ENCODE measurements at regions not wholly inside any gene's neighbourhood (a gene's known extent, or its start where the extent isn't known, plus 50 kb on each side); places are given as distances from the start of the nearest gene placed in this dataset.
"Not testable (repeated sequence)": the region's sequence is repeated elsewhere in the genome, so short reads cannot be mapped to it uniquely, and the experiment has no call there.

DNA sequence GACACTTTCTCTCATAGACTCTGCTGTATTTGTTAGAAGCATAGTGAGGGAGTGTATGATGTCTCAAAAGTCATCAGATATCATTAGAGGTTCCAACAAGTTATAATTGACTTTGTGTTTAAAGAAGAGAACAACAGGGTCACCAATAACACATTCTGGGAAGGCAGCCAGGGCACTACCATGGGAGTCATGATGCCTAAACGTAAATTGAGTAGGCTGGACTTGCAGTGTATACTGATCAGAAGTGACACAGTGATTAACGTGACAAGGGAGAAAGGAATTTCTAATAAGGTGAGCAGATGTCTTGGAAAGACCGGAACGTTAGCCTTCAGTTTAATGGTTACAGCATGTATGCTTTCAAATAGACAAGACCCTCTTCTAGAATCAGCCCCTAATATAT lies 973.2 kb downstream of the NCAM2 start:
- intact Hi-C loops (cut with micrococcal nuclease), result no loop called here
- POLR2A ChIA-PET, result no interaction called here
- Histone ChIP-seq H3K4me3 (ENCODE audit: low read length) (no peak overlapping the region), H3K9me3 (ENCODE audit: control insufficient read depth in 2 of 3, low read length in 3 of 3) (no peaks in the 10 kb centered on the region), H3K36me3 (ENCODE audit: control insufficient read depth in 2 of 3, insufficient read depth in 3 of 3, low read length in 3 of 3) (no peaks in the 10 kb centered on the region), H3K4me1 (ENCODE audit: control insufficient read depth in 2 of 2, insufficient read depth in 2 of 2, low read length in 2 of 2) (no peaks in the 10 kb centered on the region), H3K27ac (ENCODE audit: low read depth, low read length) (no peak overlapping the region), H3K27me3 (ENCODE audit: control insufficient read depth in 2 of 2, insufficient read depth in 2 of 2, low read length in 2 of 2) (no peaks in the 10 kb centered on the region)
- no peak for DNase-seq
- CTCF ChIA-PET, result no interaction called here
- no peak for ATAC-seq
- H3K4me3 Mint-ChIP-seq, result no peak overlapping the region
- H3K4me1 Mint-ChIP-seq, result no peaks in the 10 kb centered on the region
- H3K27me3 Mint-ChIP-seq, result no peaks in the 10 kb centered on the region
- H3K9me3 Mint-ChIP-seq, result peaks cover 0 to 12% (median 2%) of the 10 kb centered on the region in 11 donors
- no peaks in the 10 kb centered on the region for H3K36me3 Mint-ChIP-seq
- no peak overlapping the region for H3K27ac Mint-ChIP-seq

DNA sequence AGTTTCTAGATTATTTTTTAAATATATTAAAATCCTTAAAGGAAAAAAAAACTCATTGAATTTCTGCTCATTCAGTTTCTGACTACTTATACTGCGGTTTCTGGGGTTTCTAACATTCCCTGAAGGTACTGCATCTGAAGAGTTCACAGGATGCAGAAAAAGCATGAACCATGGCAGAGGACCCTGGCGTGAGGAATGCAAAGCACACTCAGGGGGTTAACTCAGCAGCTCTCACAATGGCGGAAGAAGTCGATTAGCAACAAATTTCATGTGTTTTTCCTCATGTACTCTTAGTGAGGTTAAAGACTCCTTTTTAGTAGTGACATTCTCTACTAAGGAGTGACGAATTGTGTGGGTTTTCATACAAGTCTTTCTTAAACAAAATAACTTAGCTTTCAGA lies 975.6 kb downstream of the NCAM2 start:
- Mint-ChIP-seq H3K4me1 (no peaks in the 10 kb centered on the region), H3K9me3 (peaks cover 0 to 11% (median 1%) of the 10 kb centered on the region in 11 donors), H3K27ac (no peak overlapping the region), H3K4me3 (no peak overlapping the region), H3K36me3 (no peaks in the 10 kb centered on the region), H3K27me3 (no peaks in the 10 kb centered on the region)
- ChIA-PET POLR2A (no interaction called here), CTCF (no interaction called here)
- intact Hi-C loops (cut with micrococcal nuclease), result no loop called here
- DNase-seq, result no peak
- Histone ChIP-seq H3K36me3 (ENCODE audit: control insufficient read depth in 2 of 3, insufficient read depth in 3 of 3, low read length in 3 of 3) (no peaks in the 10 kb centered on the region), H3K4me3 (ENCODE audit: low read length) (no peak overlapping the region), H3K27ac (ENCODE audit: low read depth, low read length) (no peak overlapping the region), H3K4me1 (ENCODE audit: control insufficient read depth in 2 of 2, insufficient read depth in 2 of 2, low read length in 2 of 2) (no peaks in the 10 kb centered on the region), H3K27me3 (ENCODE audit: control insufficient read depth in 2 of 2, insufficient read depth in 2 of 2, low read length in 2 of 2) (no peaks in the 10 kb centered on the region), H3K9me3 (ENCODE audit: control insufficient read depth in 2 of 3, low read length in 3 of 3) (no peaks in the 10 kb centered on the region)
- ATAC-seq, result no peak

DNA sequence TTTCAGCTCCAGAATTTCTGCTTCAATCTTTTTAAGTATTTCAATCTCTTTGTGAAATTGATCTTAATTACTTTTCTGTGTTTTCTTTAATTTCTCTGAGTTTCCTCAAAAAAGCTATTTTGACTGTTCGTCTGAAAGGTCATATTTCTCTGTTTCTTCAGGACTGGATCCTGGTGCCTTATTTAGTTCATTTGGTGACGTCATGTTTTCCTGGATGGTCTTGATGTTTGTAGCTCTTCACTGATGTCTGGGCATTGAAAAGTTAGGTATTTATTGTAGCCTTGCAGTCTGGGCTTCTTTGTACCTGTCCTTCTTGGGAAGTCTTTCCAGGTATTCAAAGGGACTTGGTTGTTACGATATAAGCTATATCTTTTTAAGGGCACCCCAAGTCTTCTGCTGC lies 998.7 kb downstream of the NCAM2 start:
- CTCF ChIA-PET, result no interaction called here
- no peak overlapping the region for H3K27ac Mint-ChIP-seq
- no peak overlapping the region for H3K27ac ChIP-seq (ENCODE audit: low read depth, low read length)
- peaks cover 0 to 18% (median 6%) of the 10 kb centered on the region in 11 donors for H3K9me3 Mint-ChIP-seq
- H3K4me1 Mint-ChIP-seq, result peaks cover 0 to 8% (median 0%) of the 10 kb centered on the region in 7 donors
- H3K4me1 ChIP-seq (ENCODE audit: control insufficient read depth in 2 of 2, insufficient read depth in 2 of 2, low read length in 2 of 2), result no peaks in the 10 kb centered on the region
- no peaks in the 10 kb centered on the region for H3K27me3 ChIP-seq (ENCODE audit: control insufficient read depth in 2 of 2, insufficient read depth in 2 of 2, low read length in 2 of 2)
- H3K9me3 ChIP-seq (ENCODE audit: control insufficient read depth in 2 of 3, low read length in 3 of 3), result no peaks in the 10 kb centered on the region
- no peak overlapping the region for H3K4me3 Mint-ChIP-seq
- DNase-seq (no peak), ATAC-seq (no peak)
- no peaks in the 10 kb centered on the region for H3K36me3 ChIP-seq (ENCODE audit: control insufficient read depth in 2 of 3, insufficient read depth in 3 of 3, low read length in 3 of 3)
- H3K27me3 Mint-ChIP-seq, result no peaks in the 10 kb centered on the region
- POLR2A ChIA-PET, result no interaction called here
- no peak overlapping the region for H3K4me3 ChIP-seq (ENCODE audit: low read length)
- H3K36me3 Mint-ChIP-seq, result no peaks in the 10 kb centered on the region
- intact Hi-C loops (cut with micrococcal nuclease), result no loop called here

DNA sequence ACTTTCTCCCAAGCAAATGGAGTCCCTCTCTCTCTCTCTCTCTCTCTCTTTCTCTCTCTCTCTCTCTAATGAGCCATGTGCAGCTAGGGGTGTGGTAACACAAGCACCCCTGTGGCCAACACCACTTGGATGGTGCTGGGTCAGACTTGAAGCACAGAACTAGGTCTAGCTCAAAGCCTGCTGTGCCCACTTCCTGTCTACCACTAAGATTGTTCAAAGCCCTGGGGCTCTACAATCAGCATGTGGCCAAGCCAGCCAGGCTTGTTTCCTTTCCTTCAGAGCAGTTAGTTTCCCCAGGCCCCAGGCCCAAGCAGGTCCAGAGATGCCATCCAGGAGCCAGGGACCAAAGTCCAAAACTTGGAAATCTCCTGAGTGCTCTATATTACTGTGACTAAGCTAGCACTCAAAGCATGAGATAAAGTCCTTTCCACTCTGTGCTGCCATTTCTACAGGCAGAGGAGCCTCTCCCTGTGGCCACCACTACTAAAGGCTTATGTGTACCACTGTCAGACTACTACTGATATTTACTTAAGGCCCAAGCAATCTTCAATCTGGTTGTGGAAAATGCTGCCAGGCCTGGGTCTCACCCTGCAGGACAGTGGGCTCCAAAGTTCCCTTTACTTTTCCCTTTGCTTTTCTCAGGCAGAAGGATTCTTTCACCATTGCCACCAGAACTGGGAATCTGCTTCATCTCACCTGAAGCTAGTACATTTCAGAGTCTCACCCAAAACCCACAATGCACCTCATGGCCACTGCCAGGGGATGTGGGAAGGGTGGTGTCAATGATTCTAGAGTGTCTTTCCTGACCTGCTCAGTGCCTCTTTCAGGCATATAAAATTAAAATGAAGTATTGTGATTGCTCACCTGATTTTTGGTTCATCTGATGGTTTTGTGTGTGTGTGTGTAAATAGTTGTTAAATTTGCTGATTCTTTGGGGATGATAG lies 999.5 kb downstream of the NCAM2 start:
- CTCF ChIA-PET, result no interaction called here
- DNase-seq, result no peak
- Mint-ChIP-seq H3K9me3 (peaks cover 0 to 20% (median 6%) of the 10 kb centered on the region in 11 donors), H3K27me3 (no peaks in the 10 kb centered on the region), H3K4me3 (no peak overlapping the region), H3K27ac (peak overlapping the region in 1 of 9 donors; percentile 63), H3K36me3 (no peaks in the 10 kb centered on the region), H3K4me1 (peaks cover 0 to 8% (median 0%) of the 10 kb centered on the region in 7 donors)
- Histone ChIP-seq H3K4me1 (ENCODE audit: control insufficient read depth in 2 of 2, insufficient read depth in 2 of 2, low read length in 2 of 2) (no peaks in the 10 kb centered on the region), H3K9me3 (ENCODE audit: control insufficient read depth in 2 of 3, low read length in 3 of 3) (no peaks in the 10 kb centered on the region), H3K4me3 (ENCODE audit: low read length) (no peak overlapping the region), H3K27me3 (ENCODE audit: control insufficient read depth in 2 of 2, insufficient read depth in 2 of 2, low read length in 2 of 2) (no peaks in the 10 kb centered on the region), H3K36me3 (ENCODE audit: control insufficient read depth in 2 of 3, insufficient read depth in 3 of 3, low read length in 3 of 3) (no peaks in the 10 kb centered on the region), H3K27ac (ENCODE audit: low read depth, low read length) (no peak overlapping the region)
- POLR2A ChIA-PET, result no interaction called here
- intact Hi-C loops (cut with micrococcal nuclease), result no loop called here
- peak; percentile 29 for ATAC-seq

DNA sequence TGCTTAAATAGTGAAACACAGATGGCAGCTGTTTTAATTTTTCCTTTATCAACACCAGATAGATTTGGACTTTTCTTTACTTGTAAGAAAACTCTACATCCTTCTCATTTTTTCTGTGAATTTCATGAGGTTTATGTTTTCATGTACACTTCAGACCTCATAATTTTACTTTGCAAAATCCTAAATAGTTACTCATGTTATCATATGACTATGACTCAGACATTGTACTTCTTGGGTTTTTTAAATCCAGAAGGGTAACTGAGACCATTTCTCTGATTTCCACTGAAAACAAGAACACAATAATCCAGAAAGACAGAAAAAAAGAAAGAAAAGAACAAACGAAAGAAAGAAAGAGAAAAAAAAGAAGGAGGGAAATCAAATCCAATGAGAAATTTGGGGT lies 1021.6 kb downstream of the NCAM2 start:
- Histone ChIP-seq H3K27me3 (ENCODE audit: control insufficient read depth in 2 of 2, insufficient read depth in 2 of 2, low read length in 2 of 2) (no peaks in the 10 kb centered on the region), H3K27ac (ENCODE audit: low read depth, low read length) (no peak overlapping the region), H3K36me3 (ENCODE audit: control insufficient read depth in 2 of 3, insufficient read depth in 3 of 3, low read length in 3 of 3) (no peaks in the 10 kb centered on the region), H3K9me3 (ENCODE audit: control insufficient read depth in 2 of 3, low read length in 3 of 3) (no peaks in the 10 kb centered on the region), H3K4me3 (ENCODE audit: low read length) (no peak overlapping the region), H3K4me1 (ENCODE audit: control insufficient read depth in 2 of 2, insufficient read depth in 2 of 2, low read length in 2 of 2) (no peaks in the 10 kb centered on the region)
- no peaks in the 10 kb centered on the region for H3K27me3 Mint-ChIP-seq
- intact Hi-C loops (cut with micrococcal nuclease), result no loop called here
- no peak overlapping the region for H3K27ac Mint-ChIP-seq
- ChIA-PET POLR2A (no interaction called here), CTCF (no interaction called here)
- H3K4me1 Mint-ChIP-seq, result no peaks in the 10 kb centered on the region
- H3K4me3 Mint-ChIP-seq, result no peak overlapping the region
- ATAC-seq, result no peak
- H3K36me3 Mint-ChIP-seq, result no peaks in the 10 kb centered on the region
- DNase-seq, result no peak
- H3K9me3 Mint-ChIP-seq, result peaks cover 0 to 15% (median 0%) of the 10 kb centered on the region in 11 donors

DNA sequence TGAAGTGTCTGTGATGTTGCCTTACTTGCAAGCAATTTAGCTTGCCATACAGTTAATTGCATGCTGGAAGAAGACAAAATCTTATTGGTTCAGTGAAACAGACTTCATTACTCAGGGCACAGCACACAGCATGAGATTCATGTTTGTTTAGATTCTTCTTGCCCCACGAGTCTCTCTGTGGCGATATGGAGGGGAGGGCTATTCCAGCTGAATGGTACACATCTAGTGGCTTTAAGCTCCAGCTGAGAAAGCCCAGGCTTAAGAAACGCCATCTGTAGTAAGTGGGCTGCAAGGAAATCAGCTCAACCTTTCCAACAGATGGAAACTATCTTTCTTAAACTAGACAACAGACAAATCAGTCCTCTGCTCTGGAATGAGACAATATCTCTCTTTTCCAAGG lies 1022.0 kb downstream of the NCAM2 start:
- no peaks in the 10 kb centered on the region for H3K36me3 Mint-ChIP-seq
- no peaks in the 10 kb centered on the region for H3K27me3 Mint-ChIP-seq
- H3K4me3 ChIP-seq (ENCODE audit: low read length), result no peak overlapping the region
- no peaks in the 10 kb centered on the region for H3K4me1 ChIP-seq (ENCODE audit: control insufficient read depth in 2 of 2, insufficient read depth in 2 of 2, low read length in 2 of 2)
- no peaks in the 10 kb centered on the region for H3K9me3 ChIP-seq (ENCODE audit: control insufficient read depth in 2 of 3, low read length in 3 of 3)
- no peaks in the 10 kb centered on the region for H3K27me3 ChIP-seq (ENCODE audit: control insufficient read depth in 2 of 2, insufficient read depth in 2 of 2, low read length in 2 of 2)
- peaks cover 0 to 14% (median 0%) of the 10 kb centered on the region in 11 donors for H3K9me3 Mint-ChIP-seq
- H3K4me3 Mint-ChIP-seq, result no peak overlapping the region
- CTCF ChIA-PET, result no interaction called here
- H3K27ac Mint-ChIP-seq, result no peak overlapping the region
- intact Hi-C loops (cut with micrococcal nuclease), result no loop called here
- POLR2A ChIA-PET, result no interaction called here
- no peaks in the 10 kb centered on the region for H3K36me3 ChIP-seq (ENCODE audit: control insufficient read depth in 2 of 3, insufficient read depth in 3 of 3, low read length in 3 of 3)
- no peak for ATAC-seq
- no peak overlapping the region for H3K27ac ChIP-seq (ENCODE audit: low read depth, low read length)
- no peaks in the 10 kb centered on the region for H3K4me1 Mint-ChIP-seq
- no peak for DNase-seq

DNA sequence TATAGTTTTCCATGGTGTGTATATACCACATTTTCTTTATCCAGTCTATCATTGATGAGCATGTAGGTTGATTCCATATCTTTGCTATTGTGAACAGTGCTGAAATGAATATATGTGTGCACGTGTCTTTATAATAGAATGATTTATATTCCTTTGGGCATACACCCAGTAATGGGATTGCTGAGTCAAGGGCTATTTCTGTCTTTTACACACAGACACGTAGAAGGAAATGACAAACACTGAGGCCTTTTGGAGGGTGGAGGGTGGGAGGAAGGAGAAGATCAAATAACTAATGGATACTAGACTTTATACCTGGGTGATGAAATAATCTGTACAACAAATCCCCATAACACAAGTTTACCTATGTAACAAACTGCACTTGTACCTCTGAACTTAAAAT lies 1025.7 kb downstream of the NCAM2 start:
- H3K27me3 ChIP-seq (ENCODE audit: control insufficient read depth in 2 of 2, insufficient read depth in 2 of 2, low read length in 2 of 2); ATAC-seq; CTCF ChIA-PET; POLR2A ChIA-PET; DNase-seq; H3K27ac ChIP-seq (ENCODE audit: low read depth, low read length); H3K36me3 Mint-ChIP-seq; H3K9me3 ChIP-seq (ENCODE audit: control insufficient read depth in 2 of 3, low read length in 3 of 3); H3K4me3 Mint-ChIP-seq; H3K27me3 Mint-ChIP-seq; H3K36me3 ChIP-seq (ENCODE audit: control insufficient read depth in 2 of 3, insufficient read depth in 3 of 3, low read length in 3 of 3); H3K4me1 Mint-ChIP-seq; H3K27ac Mint-ChIP-seq; intact Hi-C loops (cut with micrococcal nuclease); H3K4me1 ChIP-seq (ENCODE audit: control insufficient read depth in 2 of 2, insufficient read depth in 2 of 2, low read length in 2 of 2); H3K4me3 ChIP-seq (ENCODE audit: low read length): not testable (repeated sequence)
- peaks cover 0 to 20% (median 0%) of the 10 kb centered on the region in 11 donors for H3K9me3 Mint-ChIP-seq

Data from naive thymus-derived CD4-positive, alpha-beta T cell (primary cell).